Mucosa of descending colon (tissue), 3 donors: ENCODE measurements at regions not wholly inside any gene's neighbourhood (a gene's known extent, or its start where the extent isn't known, plus 50 kb on each side); places are given as distances from the start of the nearest gene placed in this dataset.
A peak's percentile ranks its signal among the peaks of the same experiment; 100 is the strongest.

Experiments
- ATAC-seq: fragments of 200-7000 bp; cut with Tn5 transposase; one replicate; pipeline ENCODE4 v1.9.1; 2020; ENCODE audit warnings: mild to moderate bottlenecking, moderate library complexity
- DNase-seq, 3 donors: peaks; one replicate each; pipeline ENCODE4 v3.0.0-alpha.2; 2020
- H3K36me3 ChIP-seq: fragments of 200-600 bp; one replicate; pipeline ENCODE4 v1.8.0; 2021; ENCODE audit warnings: low read depth, mild to moderate bottlenecking
- H3K4me1 ChIP-seq: fragments of 200-600 bp; one replicate; pipeline ENCODE4 v1.8.0; 2021; ENCODE audit warnings: low read depth, mild to moderate bottlenecking
- H3K4me3 ChIP-seq: fragments of 200-600 bp; one replicate; pipeline ENCODE4 v1.8.0; 2021; ENCODE audit warnings: mild to moderate bottlenecking
- H3K9me3 ChIP-seq: fragments of 200-600 bp; one replicate; pipeline ENCODE4 v1.8.0; 2021; ENCODE audit warnings: mild to moderate bottlenecking
- CTCF ChIP-seq: fragments of 200-600 bp; IDR thresholded peaks from one replicate; pipeline ENCODE4 v1.8.0; 2022; ENCODE audit warnings: antibody characterized with exemption, mild to moderate bottlenecking
- intact Hi-C, 2 donors: fragments of 100-400 bp; cut with DNase I in 1 of 2; cut with micrococcal nuclease in 1 of 2; formaldehyde crosslinking; loops; one replicate each; pipeline versions ENCODE4 v1.11.0 to v1.11.1; 2022; cut with DNase I, micrococcal nuclease
- donor health status: DM: no; HTN: no; CAD: no; lungs with moderate emphysema.
- donor health status: DM: no; HTN: no; CAD: no.
- donor health status: DM: no; HTN: yes; CAD: no.

GRCh38 chr2:19709553-19709952 is 192.2 kb downstream of the TTC32 start:
- DNase-seq (no peak), ATAC-seq (no peak)
- Histone ChIP-seq H3K4me3 (no peak overlapping the region), H3K4me1 (no peaks in the 10 kb centered on the region), H3K36me3 (no peaks in the 10 kb centered on the region), H3K9me3 (no peaks in the 10 kb centered on the region)
- no peak for TF ChIP-seq CTCF
- intact Hi-C loops, result no loop called here

- intact Hi-C loops, result no loop called here
- Histone ChIP-seq H3K4me3 (no peak overlapping the region), H3K4me1 (no peaks in the 10 kb centered on the region), H3K36me3 (no peaks in the 10 kb centered on the region), H3K9me3 (no peaks in the 10 kb centered on the region)
- no peak for DNase-seq
- no peak for TF ChIP-seq CTCF
- no peak for ATAC-seq
Measured at GRCh38 chr2:19708776-19709175, 193.0 kb downstream of the TTC32 start.

- ATAC-seq (peak; percentile 66), DNase-seq (peak in 1 of 3 donors; percentile 10)
- Histone ChIP-seq H3K4me3 (no peak overlapping the region), H3K36me3 (no peaks in the 10 kb centered on the region), H3K4me1 (no peaks in the 10 kb centered on the region), H3K9me3 (no peaks in the 10 kb centered on the region)
- intact Hi-C loops, result no loop called here
- no peak for TF ChIP-seq CTCF
Measured at GRCh38 chr2:19706332-19706731, 195.5 kb downstream of the TTC32 start.

GRCh38 chr2:19702267-19702666 is 199.5 kb downstream of the TTC32 start:
- no peaks in the 10 kb centered on the region for H3K9me3 ChIP-seq
- no peak for TF ChIP-seq CTCF
- H3K36me3 ChIP-seq, result no peaks in the 10 kb centered on the region
- H3K4me1 ChIP-seq, result no peaks in the 10 kb centered on the region
- DNase-seq (no peak), ATAC-seq (no peak)
- intact Hi-C loops, result no loop called here
- no peak overlapping the region for H3K4me3 ChIP-seq

- H3K36me3 ChIP-seq, result no peaks in the 10 kb centered on the region
- no peaks in the 10 kb centered on the region for H3K9me3 ChIP-seq
- no peaks in the 10 kb centered on the region for H3K4me1 ChIP-seq
- intact Hi-C loops, result no loop called here
- H3K4me3 ChIP-seq, result no peak overlapping the region
- DNase-seq, result no peak
- no peak for TF ChIP-seq CTCF
- no peak for ATAC-seq
Measured at GRCh38 chr2:19700861-19701585, 200.8 kb downstream of the TTC32 start.

GRCh38 chr2:19697131-19697530 is 204.7 kb downstream of the TTC32 start:
- ATAC-seq (no peak), DNase-seq (no peak)
- Histone ChIP-seq H3K4me1 (no peaks in the 10 kb centered on the region), H3K9me3 (no peaks in the 10 kb centered on the region), H3K4me3 (no peak overlapping the region), H3K36me3 (no peaks in the 10 kb centered on the region)
- intact Hi-C loops, result no loop called here
- TF ChIP-seq CTCF, result no peak
